Activated naive CD4-positive, alpha-beta T cell treated with Interleukin-2 at 50 U/mL for 16 hours (primary cell): ENCODE measurements at regions not wholly inside any gene's neighbourhood (a gene's known extent, or its start where the extent isn't known, plus 50 kb on each side); places are given as distances from the start of the nearest gene placed in this dataset.

Experiments
- DNase-seq: peaks from one replicate; pipeline ENCODE4 v3.0.0-alpha.2; 2020

DNA sequence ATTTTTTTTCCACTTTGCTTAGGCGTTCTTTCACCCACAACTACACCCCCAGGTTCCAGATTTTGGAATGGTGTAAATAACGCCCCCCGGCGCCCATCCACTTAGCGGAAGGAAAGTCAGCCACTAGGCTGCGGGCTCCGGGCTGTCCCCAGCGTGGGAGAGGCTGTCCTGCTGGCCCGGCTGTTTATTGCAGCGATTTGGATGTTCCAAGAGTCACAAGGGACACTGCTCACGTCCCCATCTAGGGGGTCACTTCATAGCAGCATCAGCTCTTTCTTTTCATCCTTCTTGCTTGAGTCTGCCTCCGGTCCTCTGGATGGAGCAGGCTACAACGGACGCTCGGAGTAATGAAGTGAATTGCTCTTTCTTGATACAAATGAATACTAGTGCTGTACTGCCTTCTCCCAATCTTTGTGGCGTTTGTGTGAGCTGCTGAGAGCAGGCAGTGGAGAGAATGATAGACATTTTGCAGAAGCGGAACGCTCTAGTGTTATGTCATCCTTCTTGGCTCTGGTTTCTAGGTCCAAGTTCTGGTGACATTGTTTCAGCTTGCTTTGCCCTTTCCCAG lies 50.7 kb upstream of the PAIP2B start:
- DNase-seq = peak; percentile 13

DNA sequence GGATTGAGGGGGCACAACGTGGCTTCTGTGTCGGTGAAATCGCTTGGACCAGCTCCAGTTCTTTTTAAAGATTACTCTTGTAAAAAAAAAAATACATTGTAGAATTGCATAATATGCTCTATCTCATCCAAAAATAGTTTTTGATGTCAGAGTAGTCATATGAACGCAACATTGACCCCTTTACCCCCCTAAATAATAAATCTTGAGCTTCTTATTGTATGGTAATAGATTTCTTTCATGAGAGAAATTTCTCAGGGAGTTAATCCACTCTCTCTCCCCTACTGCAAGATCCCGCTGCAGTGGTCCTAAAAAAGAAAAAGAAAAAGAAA lies 50.2 kb upstream of the PAIP2B start:
- DNase-seq = no peak

DNA sequence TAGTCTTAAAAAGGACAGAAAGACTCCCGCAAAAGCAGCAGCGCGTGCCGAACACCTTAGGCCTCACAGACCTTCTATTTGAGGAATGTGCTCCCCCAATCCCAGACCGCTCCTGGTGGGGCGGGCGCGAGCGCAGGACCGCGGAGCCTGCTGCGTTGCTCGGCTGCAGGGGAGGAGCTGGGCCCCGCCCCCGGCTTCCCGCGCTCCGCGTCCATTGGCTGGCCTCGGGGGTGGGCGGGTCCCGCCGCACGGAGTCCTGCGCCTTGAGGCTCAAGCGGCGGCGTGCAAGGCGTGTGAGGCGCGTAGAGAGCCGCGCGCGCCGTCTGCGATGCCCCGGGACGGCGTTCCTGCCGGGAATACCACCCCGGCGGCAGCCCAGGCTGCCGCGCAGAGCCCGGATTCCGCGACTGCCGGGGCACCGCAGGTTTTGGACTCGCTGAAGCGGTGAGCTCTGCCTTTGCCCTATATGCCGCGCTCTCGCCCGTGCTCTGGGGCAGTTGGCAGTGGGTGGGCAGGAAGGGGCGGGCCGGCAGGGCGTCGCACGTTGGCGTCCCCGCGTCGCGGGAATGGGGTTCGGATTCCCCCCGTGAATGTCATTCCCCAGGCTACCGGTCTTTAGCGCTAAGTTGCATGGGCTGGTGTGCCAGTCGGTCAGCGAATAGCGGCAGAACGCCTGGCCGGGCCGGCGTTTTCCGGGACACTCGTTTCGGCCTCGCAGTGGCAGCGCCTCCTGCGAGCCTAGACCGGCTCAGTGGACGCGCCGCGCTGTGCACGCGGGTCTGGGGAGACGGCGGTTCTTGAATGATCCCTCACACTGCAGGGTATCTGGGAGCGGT lies 49.6 kb upstream of the PAIP2B start:
- peak; percentile 90 for DNase-seq
